Suprapubic skin (tissue), 4 donors: ENCODE measurements at regions not wholly inside any gene's neighbourhood (a gene's known extent, or its start where the extent isn't known, plus 50 kb on each side); places are given as distances from the start of the nearest gene placed in this dataset.
A peak's percentile ranks its signal among the peaks of the same experiment; 100 is the strongest.

Source experiments
- DNase-seq, 2 donors: peaks; one replicate each; pipeline ENCODE4 v3.0.0-alpha.2; 2019; ENCODE audit warnings: low spot score in 2 of 2
- H3K27ac ChIP-seq: fragments of 200-600 bp; sonication (generic); one replicate; pipeline ENCODE4 v1.5.1; 2019
- H3K27me3 ChIP-seq: fragments of 200-600 bp; sonication (generic); one replicate; pipeline ENCODE4 v1.5.1; 2019
- H3K36me3 ChIP-seq: fragments of 200-600 bp; sonication (generic); one replicate; pipeline ENCODE4 v1.5.1; 2019
- H3K4me1 ChIP-seq: fragments of 200-600 bp; sonication (generic); one replicate; pipeline ENCODE4 v1.5.1; 2019
- H3K4me3 ChIP-seq: fragments of 200-600 bp; sonication (generic); one replicate; pipeline ENCODE4 v1.5.1; 2019; ENCODE audit warnings: mild to moderate bottlenecking
- H3K9me3 ChIP-seq: fragments of 200-600 bp; sonication (generic); one replicate; pipeline ENCODE4 v1.5.1; 2019
- EP300 ChIP-seq: sonication (generic); formaldehyde crosslinking; IDR thresholded peaks from one replicate; pipeline ENCODE4 v1.6.1; 2017; ENCODE audit warnings: antibody characterized with exemption
- POLR2A ChIP-seq, 2 donors: fragments of 450-650 bp; IDR thresholded peaks; one replicate each; pipeline ENCODE4 v1.6.1; 2017; ENCODE audit warnings: antibody characterized with exemption in 2 of 2, mild to moderate bottlenecking in 2 of 2, moderate library complexity in 2 of 2
- POLR2AphosphoS5 ChIP-seq, 3 donors: sonication (generic); formaldehyde crosslinking; IDR thresholded peaks; one replicate each; pipeline ENCODE4 v1.6.1; 2017; ENCODE audit warnings: antibody characterized with exemption in 3 of 3
- WGBS: methylation state at CpG from one replicate; pipeline ENCODE4 v1.1.5; 2018; 5-methylcytosine and 5-hydroxymethylcytosine counted together
- TF ChIP-seq, protein P1 (sequence below), 2 donors: fragments of 200-600 bp in 1 of 2; fragments of 450-650 bp in 1 of 2; sonication (generic) in 1 of 2; IDR thresholded peaks; one replicate each; pipeline ENCODE4 v1.5.1; 2016 to 2019; ENCODE audit warnings: antibody characterized with exemption in 2 of 2, mild to moderate bottlenecking in 1 of 2, moderate library complexity in 1 of 2

DNA sequence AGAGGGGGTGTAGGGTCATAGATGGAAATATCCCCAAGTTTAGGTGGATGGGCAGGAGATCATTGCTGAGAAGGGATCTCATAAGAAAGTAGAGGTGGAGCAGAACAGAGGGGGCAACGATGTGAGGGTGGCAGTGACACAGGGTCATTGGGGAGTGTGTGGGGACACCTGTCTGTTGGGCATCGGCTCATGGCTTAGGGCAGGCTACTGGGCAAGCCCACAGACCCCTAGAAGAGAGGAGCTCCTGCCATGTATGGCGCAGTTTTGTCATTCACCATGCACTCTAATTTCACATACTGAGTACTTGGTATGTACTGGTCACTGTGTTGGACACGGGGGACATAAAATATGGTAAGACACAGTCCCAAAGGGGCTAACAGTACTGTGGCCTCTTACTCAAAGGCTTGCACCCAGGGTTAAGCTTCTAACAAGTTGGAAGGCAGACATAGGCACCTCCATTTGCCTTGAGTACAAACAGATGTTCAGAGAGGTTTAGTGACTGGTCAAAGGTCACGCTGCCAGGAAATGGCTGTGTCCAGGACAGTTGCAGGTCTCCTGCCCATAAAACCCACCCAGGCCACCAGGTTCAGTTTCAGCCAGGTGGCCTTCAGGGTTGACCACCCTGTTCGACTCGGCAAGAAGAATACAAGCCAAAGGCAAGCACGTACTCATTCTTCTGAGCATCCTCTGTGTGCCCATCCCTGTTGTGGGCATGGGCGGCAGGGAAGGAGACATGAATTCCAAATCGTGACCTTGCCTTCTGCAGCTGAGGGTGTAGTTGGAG, 580.2 kb downstream of the KCNJ18 start:
- peaks cover 4% of the 10 kb centered on the region for H3K9me3 ChIP-seq
- 70% methylated on average over 9 of the region's 10 CpGs for WGBS

GRCh38 chr17:22273308-22273707, 581.0 kb downstream of the KCNJ18 start:
- TF ChIP-seq POLR2A (IDR thresholded peaks at IDR 0.05), result no peak
- TF ChIP-seq POLR2AphosphoS5 (IDR thresholded peaks at IDR 0.05), result no peak
- TF ChIP-seq EP300, result no peak
- TF ChIP-seq, protein P1, sequence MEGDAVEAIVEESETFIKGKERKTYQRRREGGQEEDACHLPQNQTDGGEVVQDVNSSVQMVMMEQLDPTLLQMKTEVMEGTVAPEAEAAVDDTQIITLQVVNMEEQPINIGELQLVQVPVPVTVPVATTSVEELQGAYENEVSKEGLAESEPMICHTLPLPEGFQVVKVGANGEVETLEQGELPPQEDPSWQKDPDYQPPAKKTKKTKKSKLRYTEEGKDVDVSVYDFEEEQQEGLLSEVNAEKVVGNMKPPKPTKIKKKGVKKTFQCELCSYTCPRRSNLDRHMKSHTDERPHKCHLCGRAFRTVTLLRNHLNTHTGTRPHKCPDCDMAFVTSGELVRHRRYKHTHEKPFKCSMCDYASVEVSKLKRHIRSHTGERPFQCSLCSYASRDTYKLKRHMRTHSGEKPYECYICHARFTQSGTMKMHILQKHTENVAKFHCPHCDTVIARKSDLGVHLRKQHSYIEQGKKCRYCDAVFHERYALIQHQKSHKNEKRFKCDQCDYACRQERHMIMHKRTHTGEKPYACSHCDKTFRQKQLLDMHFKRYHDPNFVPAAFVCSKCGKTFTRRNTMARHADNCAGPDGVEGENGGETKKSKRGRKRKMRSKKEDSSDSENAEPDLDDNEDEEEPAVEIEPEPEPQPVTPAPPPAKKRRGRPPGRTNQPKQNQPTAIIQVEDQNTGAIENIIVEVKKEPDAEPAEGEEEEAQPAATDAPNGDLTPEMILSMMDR (IDR thresholded peaks at IDR 0.05), result no peak
- Histone ChIP-seq H3K4me3 (no peak overlapping the region), H3K36me3 (no peaks in the 10 kb centered on the region), H3K9me3 (peaks cover 4% of the 10 kb centered on the region), H3K27ac (no peak overlapping the region), H3K27me3 (no peaks in the 10 kb centered on the region), H3K4me1 (no peaks in the 10 kb centered on the region)
- DNase-seq, result peak in 1 of 2 donors; percentile 38
- WGBS, result 63% methylated on average over 1 of the region's 2 CpGs

More for the DNA sequence above, 580.2 kb downstream of the KCNJ18 start:
- Histone ChIP-seq H3K36me3 (no peaks in the 10 kb centered on the region), H3K27ac (no peak overlapping the region), H3K27me3 (no peaks in the 10 kb centered on the region), H3K4me3 (no peak overlapping the region), H3K4me1 (no peaks in the 10 kb centered on the region)
- TF ChIP-seq POLR2AphosphoS5 (IDR thresholded peaks at IDR 0.05), result no peak
- TF ChIP-seq, protein P1 (IDR thresholded peaks at IDR 0.05), result no peak
- no peak for TF ChIP-seq POLR2A (IDR thresholded peaks at IDR 0.05)
- TF ChIP-seq EP300, result no peak
- DNase-seq, result peak in 1 of 2 donors; percentile 32

DNA sequence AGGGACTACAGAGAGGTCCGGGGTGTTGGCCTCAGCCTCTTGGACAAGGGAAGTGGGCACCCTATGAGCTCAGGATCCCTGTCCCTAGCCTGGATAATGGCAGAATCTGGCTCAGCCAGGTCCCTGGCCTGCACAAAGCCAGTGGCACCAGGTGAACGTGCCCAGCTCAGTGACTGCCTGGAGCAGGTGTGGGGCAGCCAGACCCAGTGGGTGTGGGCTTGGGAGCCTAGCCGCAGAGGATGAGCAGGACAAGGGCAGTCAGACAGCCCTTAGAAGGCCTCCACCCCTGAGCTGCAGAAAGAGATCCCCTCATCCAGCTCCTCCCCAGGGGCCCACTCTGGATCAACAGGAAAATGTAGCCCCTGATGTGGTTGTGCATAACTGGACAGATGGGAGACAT, 585.3 kb downstream of the KCNJ18 start:
- H3K4me1 ChIP-seq, result no peaks in the 10 kb centered on the region
- no peak overlapping the region for H3K27ac ChIP-seq
- H3K9me3 ChIP-seq, result no peaks in the 10 kb centered on the region
- H3K27me3 ChIP-seq, result no peaks in the 10 kb centered on the region
- peak in 1 of 2 donors; percentile 74 for DNase-seq
- 89% methylated on average over 1 of the region's 3 CpGs for WGBS
- H3K4me3 ChIP-seq, result no peak overlapping the region
- H3K36me3 ChIP-seq, result no peaks in the 10 kb centered on the region
- TF ChIP-seq POLR2AphosphoS5 (IDR thresholded peaks at IDR 0.05) (no peak), EP300 (no peak), POLR2A (IDR thresholded peaks at IDR 0.05) (no peak)
- TF ChIP-seq, protein P1 (IDR thresholded peaks at IDR 0.05), result no peak

DNA sequence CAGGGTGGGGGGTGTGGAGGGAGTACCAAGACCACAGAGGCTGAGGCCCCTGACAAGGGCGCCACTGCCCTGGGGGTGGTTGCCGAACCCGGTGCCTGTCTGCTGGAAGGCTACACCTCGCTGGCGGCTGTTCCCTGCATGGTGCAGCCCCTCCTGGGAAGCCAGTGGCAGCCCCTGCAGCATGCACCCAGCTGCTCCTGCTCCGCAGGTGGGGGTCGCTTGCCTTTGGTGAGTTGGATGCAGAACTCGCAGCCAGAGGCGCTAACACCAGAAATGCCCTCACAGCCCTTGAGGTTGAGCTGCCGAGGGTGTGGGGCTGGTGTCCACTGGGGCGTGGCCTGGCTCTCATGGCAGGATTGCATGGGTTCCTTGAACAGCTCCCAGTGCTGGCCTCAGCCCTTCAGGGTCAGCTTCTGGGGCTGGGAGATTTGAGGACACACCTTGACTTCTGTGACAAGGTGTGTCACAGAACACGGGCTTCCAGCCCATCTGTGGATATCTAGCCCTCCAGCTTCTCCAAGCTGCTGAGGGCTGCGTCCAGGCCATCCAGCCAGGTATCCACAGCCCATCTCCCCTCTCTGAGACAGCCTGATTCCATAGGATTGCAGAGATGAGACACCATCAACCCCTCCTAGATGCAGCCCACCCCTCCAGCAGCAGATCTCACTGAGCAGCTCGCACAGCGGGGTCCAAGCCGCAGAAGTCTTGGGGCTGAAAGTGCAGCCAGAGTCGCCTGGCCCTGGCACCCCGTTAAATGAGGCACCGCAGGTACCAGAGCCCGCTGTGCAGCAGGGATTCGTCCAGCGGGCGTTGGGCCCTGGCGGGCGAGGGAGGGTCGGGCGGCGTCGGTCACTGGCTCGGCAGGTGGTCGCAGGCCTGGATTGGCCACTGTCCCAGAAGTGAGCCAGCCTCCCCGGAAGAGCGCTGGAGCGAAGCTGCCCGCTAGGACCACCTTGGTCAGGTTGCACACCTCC, 586.3 kb downstream of the KCNJ18 start:
- peak in 1 of 2 donors; percentile 60 for DNase-seq
- 89% methylated on average over 24 of the region's 35 CpGs for WGBS
- Histone ChIP-seq H3K4me3 (no peak overlapping the region), H3K4me1 (no peaks in the 10 kb centered on the region), H3K27ac (no peak overlapping the region), H3K9me3 (no peaks in the 10 kb centered on the region), H3K27me3 (no peaks in the 10 kb centered on the region), H3K36me3 (no peaks in the 10 kb centered on the region)
- no peak for TF ChIP-seq EP300
- TF ChIP-seq POLR2A (IDR thresholded peaks at IDR 0.05), result no peak
- TF ChIP-seq POLR2AphosphoS5 (IDR thresholded peaks at IDR 0.05), result no peak
- TF ChIP-seq, protein P1 (IDR thresholded peaks at IDR 0.05), result no peak
